HUDEP-2 (cell line): ENCODE measurements at regions not wholly inside any gene's neighbourhood (a gene's known extent, or its start where the extent isn't known, plus 50 kb on each side); places are given as distances from the start of the nearest gene placed in this dataset.
"Not testable (repeated sequence)": the region's sequence is repeated elsewhere in the genome, so short reads cannot be mapped to it uniquely, and the experiment has no call there.

Source experiments
- DNase-seq, 76 experiments: peaks; one replicate each; lab custom pipeline; 2025; ENCODE audit not compliant: unreplicated experiment in 76 of 76; lab: John Stamatoyannopoulos, UW

DNA sequence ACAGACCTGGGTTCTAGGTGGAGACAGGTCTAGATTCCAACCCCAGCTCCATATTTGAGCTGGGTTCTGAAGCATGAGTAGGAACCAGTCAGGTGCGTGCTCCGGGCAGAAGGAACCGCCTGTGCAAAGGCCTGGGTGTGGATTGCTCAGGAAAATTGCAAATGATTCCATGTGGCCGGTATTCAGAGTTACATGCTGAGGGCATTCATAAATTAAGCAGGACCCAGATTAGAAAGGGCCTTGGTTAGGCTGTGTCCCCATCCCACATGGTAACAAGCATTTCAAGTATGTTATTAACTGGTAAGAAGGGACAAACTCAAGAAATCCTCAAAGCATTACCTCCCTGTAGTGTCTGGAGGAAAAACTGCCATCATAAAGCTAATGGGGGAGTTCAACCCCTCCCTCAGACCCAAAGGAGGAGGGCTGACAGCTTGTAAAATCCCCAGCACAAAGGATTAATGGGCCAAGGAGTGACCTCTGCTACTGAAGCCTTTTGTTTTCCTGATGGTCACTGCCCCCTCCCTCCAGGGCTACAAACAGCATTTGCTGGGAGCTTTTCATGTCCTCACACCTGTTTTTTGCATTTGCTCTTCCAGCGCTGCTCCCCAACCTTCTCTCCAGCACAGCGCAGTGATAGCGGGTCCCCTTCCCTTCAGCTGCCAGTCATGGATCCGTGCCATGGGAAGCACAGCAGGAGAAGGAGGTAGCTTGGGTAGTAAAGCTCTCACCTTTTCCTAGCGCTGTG is 218.0 kb downstream of the C16orf95 start:
- no peak for DNase-seq

DNA sequence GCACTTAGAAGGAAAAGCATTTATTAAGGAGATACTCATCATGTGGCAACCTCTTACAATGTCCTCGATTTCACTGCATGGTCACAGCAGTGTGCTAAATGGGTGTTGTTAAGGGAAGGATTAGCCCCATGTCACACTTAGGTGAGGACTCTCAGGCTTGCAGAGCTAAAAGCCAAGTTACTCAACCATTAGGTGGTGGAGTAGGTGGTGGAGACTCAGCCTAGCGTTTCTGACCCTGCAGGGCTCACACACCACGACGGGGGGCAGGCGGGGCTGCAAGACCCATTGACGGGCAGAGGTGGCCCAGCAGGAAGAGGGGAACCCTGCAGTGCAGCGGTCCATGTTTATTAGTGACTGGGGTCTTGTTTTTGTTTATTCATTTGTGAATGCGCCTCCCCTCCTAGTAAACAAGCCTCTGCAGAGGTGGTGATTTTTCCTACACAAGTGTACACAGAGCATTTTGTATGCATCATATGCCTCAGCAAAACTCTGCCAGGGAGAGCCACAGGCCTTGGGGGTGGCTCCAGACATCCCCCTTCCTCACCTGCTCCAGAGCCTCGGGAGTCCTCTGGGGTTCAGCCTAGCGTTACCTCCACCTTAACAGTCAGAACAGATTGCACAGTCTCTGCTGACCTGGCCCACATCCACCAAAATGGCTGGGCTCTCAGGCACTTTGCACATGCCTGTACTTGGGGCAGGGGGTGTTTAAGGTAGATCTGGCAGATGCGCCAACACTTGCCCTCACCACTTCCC is 216.7 kb downstream of the C16orf95 start:
- DNase-seq = no peak

DNA sequence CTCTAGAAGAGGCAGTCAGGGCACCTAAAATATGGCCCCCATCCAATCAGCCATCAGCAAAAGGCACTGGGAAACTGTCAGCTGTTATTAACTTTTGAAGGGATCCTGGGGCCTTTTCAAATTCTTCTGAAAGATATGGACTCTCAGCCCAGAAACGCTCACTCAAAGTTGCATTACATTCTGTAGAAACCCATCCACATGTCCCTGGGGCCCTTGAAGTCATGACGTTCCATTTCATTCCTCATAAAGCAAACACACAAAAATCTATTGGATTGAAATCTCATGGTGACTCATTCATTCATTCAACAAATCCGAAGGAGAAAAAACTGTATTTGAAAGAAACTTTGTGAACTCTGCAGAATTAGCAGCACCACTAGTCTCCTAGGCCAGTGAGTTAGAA is 215.3 kb downstream of the C16orf95 start:
- DNase-seq = no peak

DNA sequence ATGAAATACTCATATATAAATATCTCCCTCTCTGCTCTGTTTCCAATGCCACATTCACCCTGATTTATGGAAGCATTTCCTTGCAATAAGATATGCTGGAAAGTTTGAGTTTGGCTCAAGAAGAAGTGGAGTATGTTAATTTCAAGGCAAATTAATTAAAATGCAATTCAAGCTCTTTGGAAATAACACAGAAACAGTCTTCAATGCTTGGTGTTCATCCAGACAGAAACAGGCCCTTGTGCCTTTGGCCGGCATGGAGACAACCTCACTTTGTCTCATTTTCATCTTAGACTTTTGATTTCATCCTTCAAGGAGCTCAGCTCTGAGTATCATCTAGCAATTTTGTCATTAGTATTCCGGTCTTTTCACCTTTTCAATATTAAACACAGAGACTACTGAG is 210.0 kb downstream of the C16orf95 start:
- DNase-seq = no peak

DNA sequence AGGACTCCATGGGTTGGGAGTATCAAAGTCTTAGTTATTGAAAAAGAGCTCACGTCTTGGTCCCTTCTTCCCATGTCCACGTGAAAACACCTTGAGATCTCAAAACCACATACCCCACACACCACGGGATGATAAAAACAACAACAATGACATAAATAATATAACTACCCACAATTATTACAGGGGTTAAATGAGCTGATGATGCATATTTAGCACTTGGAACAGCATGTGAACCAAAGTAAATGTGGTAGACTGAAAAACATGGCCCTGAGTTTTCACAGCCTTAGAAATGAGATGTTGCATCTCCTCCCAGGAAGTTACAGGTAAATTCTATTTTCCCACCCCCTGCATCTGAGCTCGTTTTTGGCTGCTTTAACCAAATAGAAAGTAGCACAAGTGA is 208.9 kb downstream of the C16orf95 start:
- DNase-seq = no peak

DNA sequence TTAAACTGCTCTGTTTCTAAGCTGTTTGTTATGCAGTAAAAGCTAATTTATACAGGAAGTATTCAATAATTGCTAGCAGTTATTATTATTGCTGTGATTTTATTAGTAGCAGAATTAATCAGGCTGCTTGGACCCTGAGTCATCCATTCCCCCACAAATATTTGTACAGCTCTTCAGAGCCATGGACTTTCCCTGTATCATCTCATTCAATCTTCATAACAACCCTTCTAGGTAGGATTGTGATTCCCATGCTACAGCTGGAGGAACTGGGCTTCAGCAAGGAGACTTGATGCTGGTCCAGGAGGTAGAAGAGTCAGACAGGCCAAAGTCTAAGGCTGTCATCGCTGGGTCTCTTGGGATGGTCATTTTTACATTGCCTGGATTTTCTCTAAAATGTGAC is 208.3 kb downstream of the C16orf95 start:
- no peak for DNase-seq

DNA sequence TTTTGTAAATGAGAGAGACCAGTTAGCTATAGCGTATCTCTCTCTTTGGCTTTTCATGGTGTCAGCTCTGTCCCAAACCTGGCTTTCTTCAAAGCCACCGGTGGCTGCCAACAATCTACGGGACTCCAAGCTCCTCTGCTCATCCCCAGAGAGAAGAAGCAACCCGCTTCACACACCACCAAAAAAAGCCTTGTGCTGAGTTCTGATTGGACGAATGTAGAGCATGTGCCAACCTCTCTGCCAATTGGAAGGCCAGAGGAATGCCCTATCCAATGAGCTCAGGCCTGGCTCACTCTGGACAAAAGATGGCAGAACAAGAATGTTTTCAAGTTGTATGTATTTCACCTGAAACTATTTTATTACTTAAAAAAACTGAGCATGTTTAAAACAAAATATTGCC is 202.4 kb downstream of the C16orf95 start:
- no peak for DNase-seq

DNA sequence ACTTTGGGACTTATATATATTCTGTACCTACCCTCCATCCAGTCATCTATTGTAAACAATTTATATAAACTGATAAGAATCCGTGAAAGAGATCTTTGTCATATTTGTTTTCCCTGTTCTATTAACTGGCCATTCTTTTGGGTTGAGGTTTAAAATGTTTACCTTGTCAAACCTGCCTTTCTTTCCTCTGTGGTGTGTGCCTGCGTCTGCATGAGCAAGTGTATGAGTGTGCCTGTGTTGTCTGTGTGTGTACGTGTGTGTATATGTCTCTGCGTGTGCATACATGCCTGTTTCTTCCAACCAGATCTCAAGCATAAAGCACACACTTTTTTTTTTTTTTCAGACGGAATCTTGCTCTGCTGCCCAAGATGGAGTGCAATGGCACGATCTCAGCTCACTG is 201.5 kb downstream of the C16orf95 start:
- no peak for DNase-seq

DNA sequence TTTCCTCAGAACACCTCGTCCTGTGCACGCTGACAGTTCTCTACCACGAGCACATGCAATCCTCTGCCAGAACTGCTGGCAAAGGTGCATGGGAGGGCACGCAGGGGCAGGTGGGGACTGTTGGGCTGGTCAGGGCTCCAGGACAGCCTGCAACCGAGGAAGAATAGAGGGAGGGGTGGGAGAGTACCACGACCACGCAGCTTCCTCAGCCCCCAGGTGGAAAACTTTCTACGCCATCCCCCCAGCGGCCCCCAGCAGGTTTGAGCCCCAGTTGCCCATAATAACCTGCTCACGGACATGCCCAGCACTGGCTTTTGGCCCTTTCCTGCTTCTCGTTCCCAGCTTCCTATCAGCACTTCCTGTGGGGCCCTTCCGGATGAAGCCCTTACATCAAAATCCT is 199.3 kb downstream of the C16orf95 start:
- no peak for DNase-seq

DNA sequence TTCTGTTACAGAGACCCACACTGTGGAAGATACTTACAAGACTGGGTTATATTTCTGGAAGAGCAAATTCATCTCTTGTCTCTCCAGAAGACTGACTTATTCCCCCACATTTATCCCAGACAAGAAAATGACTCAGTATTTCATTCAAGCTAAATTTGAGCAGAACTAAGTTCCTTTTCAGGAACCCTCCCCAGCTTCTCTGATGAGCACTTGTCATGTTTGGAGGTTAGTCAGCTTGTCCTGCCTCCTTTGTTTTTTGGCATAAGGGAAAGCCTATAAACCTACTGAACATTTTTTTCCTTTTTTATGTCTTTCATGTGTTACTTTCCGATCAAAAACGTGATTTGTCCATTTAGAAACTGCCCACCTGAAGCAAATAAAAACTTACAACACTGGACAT is 198.0 kb downstream of the C16orf95 start:
- no peak for DNase-seq

DNA sequence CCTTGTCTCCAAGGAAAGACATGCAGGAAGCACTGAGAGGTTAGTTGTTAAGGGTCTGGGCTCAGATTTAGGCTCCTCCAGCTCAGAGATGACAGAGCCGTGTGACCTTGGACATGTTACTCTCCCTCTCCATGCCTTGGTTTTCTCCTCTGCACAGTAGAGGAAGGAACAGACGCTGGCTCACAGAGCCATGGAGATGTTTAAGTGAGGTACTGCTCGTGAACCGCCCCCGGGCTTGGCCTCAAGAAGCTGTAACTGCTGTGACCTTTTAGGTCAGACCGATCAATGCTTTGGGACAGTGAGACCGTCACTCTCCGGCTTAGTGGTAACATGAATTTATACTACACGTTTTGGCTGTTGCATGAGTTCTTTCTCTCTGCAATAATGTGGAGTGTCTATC is 197.4 kb downstream of the C16orf95 start:
- DNase-seq = no peak

DNA sequence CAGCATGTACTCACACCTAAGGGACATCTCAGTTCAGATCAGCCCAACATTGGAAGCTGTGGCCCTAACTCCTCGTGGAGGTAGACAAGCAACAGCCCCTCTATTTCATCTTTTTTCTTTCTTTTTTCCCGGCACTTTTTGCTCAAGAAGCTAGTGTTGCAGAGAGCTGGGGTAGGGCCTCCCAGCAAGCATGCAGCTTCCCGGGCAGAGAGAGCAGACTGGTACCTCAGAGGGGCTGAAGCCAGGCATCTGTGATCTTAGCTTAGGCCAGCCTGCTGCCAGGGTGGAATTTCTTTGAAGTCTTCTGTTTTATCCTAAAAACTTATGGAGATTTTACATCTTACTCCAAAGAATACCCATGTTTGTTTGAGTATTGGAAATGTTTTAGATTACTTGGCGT is 195.4 kb downstream of the C16orf95 start:
- DNase-seq = no peak

DNA sequence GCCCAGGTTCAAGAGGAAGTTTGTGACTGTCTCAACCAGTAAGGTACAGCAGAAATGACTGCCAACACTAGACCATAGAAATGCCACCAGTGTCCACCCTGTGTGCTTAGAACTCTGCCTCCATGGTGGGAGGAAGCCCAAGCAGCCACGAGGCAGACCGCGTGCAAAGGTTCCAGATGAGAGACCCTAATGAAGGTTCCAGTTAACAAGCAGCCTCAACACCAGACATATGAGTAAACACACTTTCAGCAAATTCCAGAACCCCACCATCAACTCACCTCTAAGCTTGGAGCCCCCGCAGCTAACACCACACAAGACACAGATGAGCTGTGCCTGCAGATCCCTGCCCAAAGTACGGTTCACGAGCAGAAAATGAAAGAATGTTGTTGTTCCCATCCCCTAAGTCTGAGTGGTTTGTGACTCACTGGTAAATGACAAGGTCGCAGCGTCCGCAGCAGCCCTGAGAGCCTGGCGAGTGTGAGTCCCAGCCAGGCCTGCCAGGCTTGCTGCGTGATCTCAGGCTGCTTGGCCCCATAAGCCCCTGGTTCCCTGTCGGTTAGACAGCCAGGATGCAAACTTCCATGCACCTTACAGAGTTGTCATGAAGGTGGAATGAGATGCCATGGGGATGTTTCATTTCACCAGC is 193.7 kb downstream of the C16orf95 start:
- DNase-seq = no peak

DNA sequence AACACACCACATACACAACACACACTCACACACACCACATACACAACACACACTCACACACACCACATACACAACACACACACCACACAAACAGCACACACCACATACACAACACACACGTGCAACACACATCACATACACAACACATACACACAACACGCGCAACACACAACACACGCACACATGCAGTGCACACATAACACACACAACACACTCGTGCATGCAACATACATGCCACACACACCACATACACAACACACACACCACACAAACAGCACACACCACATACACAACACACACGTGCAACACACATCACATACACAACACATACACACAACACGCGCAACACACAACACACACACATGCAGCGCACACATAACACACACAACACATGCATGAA is 192.8 kb downstream of the C16orf95 start:
- not testable (repeated sequence) for DNase-seq

DNA sequence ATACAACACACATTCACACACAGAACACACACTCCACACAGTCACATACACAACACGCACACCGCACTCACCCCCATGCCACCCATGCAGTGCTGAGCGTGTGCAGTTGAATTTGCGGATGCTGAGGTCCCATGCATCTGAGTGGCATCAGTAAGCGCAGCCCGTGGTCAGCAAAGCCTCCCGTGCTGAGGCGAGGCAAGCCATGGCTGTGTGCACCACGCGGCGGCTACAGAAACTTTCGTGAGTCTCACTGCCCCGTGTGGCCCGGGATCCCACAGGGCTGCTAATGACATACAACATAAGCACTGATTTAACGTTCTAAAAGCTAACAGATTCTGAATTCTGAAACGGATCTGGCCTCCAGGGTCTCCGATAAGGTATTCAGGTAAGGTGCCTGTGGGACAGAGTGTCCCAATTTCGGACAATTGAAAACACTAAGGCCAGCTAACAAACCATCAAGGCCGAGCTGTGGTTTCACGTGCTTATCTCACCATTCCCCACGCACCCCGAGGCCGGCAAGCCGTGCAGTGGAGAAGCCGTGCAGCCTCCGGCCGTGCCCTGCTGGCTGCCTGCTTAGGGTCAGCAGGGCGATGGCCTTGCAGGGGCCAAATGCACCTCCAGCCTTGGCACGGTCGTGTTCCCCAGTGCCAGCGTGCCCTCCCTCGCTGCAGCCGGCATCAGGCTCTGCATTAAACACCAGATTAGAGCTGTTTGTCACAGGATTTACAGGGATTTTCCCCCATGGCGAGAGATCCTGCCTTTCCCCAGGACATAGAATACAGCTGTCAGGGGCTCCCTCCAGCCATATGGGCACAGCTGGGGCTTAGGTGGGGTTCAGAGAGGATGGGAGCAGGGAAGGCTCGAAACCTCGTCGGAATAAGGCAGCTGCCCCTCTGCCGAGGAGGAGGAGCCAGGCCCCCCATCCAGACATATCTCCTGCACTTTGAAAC is 191.7 kb downstream of the C16orf95 start:
- DNase-seq = no peak

DNA sequence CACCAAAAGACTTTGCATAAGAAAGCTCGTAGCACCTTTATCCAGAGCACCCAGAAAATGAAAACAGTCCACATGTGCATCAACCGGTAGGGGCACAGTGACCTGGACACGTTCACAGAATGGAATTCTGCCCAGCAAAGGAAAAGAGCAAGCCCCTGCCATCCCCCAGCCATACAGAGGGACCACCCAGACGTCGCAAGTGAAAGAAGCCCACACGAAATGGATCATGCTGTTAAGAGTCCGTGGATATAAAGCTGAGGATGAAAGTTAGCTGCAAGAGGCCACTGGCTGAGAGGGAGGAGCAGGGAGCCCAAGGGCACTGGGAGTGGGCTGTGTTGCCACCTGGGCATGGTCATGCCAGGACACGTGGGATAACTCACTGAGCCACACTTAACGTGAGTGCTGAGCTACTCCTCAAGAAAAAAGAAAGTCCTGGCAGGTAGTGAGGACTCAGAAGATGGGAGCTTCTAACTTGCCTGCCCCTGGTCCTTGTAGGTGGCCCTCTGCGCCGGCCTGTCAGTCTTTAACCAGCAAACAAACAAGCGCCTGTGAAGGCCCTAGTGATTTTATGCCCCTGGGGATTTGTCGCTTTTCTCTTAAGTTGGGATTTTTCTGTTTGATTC is 190.7 kb downstream of the C16orf95 start:
- DNase-seq = no peak

DNA sequence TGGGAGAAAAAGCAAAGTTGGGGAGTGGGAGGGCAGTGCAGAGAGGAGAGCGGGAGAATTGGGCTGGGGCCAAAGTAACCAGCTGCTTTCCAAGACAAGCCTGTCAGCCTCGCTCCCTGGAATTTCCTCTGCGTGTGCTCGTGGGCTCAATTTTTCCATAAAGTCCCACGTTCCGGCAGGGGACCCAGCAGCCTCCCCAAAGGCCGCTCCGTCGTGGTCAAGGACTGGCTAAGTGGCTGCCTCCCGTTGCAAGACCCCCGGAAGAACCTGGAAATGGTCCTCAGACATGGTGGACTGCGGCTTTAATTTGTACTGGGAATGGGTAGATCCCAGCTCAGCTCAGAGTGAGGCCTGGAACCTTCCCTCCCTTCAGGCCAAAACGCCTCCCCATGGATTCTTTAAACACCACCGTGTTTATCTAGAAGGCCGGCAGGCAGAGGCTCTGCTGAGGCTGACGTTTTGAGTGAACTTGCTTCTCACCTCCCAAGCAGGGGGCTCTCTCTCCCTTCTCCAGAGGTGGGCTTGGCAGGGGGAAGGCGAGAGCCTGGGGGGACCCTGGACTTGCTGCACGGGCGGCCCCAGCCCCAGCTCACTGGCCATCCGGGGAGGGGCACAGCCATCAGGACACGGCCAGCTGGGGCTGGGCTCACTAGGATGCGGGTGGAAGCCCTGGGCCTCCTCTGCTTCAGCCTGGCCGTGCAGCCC is 190.0 kb downstream of the C16orf95 start:
- no peak for DNase-seq

DNA sequence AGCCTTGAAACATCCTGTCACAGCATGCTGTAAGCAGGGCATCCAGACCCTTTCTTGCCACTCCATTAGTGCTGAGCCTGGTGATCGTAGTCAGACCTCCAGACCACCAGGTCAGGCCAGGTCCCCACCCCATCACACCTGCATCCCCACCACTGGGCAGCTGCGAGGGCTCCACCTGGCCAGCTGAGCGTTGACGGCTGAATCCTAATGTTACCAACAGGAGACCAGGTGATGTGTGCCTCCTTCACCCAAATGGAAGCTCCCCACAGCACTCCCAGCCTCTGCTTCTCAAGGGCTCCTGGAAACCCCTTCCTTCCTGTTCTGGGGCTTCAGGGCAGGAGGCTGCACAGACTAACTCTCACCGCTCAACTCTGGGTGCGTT is 189.4 kb downstream of the C16orf95 start:
- DNase-seq = no peak

DNA sequence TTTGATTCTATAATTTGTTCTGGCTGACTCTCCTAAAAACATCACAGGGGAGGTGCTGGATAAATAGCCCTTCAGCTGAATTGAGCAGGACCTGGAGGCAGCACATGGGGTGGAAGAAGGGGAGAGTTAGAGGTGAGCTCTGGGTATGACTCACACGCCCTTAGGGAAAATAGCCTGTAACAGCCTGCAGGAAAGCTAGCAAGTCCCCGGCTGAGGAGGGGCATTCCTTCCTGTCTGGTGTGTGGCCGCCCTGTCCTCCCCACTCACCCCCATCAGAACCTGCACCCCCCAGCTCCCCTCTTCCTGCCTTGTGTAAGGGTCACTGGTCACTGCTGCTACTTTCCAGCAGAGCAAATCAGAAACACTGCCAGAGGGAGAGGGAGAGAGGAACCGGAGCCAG is 187.4 kb downstream of the C16orf95 start:
- no peak for DNase-seq
